Breast epithelium (tissue), 4 donors: ENCODE measurements at regions not wholly inside any gene's neighbourhood (a gene's known extent, or its start where the extent isn't known, plus 50 kb on each side); places are given as distances from the start of the nearest gene placed in this dataset.
"Not testable (repeated sequence)": the region's sequence is repeated elsewhere in the genome, so short reads cannot be mapped to it uniquely, and the experiment has no call there.

ENCODE experiments used
- DNase-seq, 2 donors: peaks; one replicate each; pipeline ENCODE4 v3.0.0-alpha.2; 2019; ENCODE audit warnings: low spot score in 2 of 2
- H3K27ac ChIP-seq, 2 donors: fragments of 200-600 bp; sonication (generic) in 1 of 2; one replicate each; pipeline ENCODE4 v1.5.1; 2016 to 2019; ENCODE audit warnings: mild to moderate bottlenecking in 1 of 2
- H3K27me3 ChIP-seq, 2 donors: fragments of 200-600 bp; sonication (generic) in 1 of 2; one replicate each; pipeline versions ENCODE4 v1.5.1 to v1.6.0; 2017 to 2019; ENCODE audit warnings: control low read depth in 1 of 2, mild to moderate bottlenecking in 1 of 2
- H3K36me3 ChIP-seq: fragments of 200-600 bp; one replicate; pipeline ENCODE4 v1.5.1; 2019
- H3K4me1 ChIP-seq, 2 donors: fragments of 200-600 bp; sonication (generic); one replicate each; pipeline ENCODE4 v1.5.1; 2016 to 2019; ENCODE audit warnings: control low read depth in 1 of 2
- H3K4me3 ChIP-seq, 3 donors: fragments of 200-600 bp; sonication (generic); 1 replicate in 2 of 3; 2 replicates in 1 of 3; pipeline ENCODE4 v1.5.1; 2016 to 2019; ENCODE audit warnings: mild to moderate bottlenecking in 3 of 3, moderate library complexity in 2 of 3
- H3K9me3 ChIP-seq, 2 donors: fragments of 200-600 bp; sonication (generic) in 1 of 2; one replicate each; pipeline ENCODE4 v1.5.1; 2016 to 2019; ENCODE audit warnings: control low read depth in 1 of 2
- CTCF ChIP-seq, 3 donors: fragments of 450-650 bp; IDR thresholded peaks; one replicate each; pipeline ENCODE4 v1.5.1; 2016 to 2017; ENCODE audit warnings: antibody characterized with exemption in 3 of 3, mild to moderate bottlenecking in 3 of 3, moderate library complexity in 3 of 3
- POLR2A ChIP-seq: fragments of 450-650 bp; IDR thresholded peaks from one replicate; pipeline ENCODE4 v1.6.1; 2016; ENCODE audit warnings: antibody characterized with exemption, mild to moderate bottlenecking, moderate library complexity
- POLR2AphosphoS5 ChIP-seq, 3 donors: sonication (generic); formaldehyde crosslinking; IDR thresholded peaks; one replicate each; pipeline ENCODE4 v1.6.1; 2017; ENCODE audit warnings: antibody characterized with exemption in 3 of 3
- intact Hi-C: fragments of 100-400 bp; cut with DNase I; formaldehyde crosslinking; loops from one replicate; pipeline ENCODE4 v1.15.1; 2023; ENCODE audit warnings: low total_unique reads

- H3K36me3 ChIP-seq, result no peaks in the 10 kb centered on the region
These were observed 58.7 kb upstream of the BBX start for GRCh38 chr3:107464037-107464436.

GRCh38 chr3:107465064-107465631, 57.6 kb upstream of the BBX start:
- intact Hi-C loops, result no loop called here
- no peak for TF ChIP-seq POLR2A
- TF ChIP-seq POLR2AphosphoS5 (IDR thresholded peaks at IDR 0.05), result no peak
- TF ChIP-seq CTCF (IDR thresholded peaks at IDR 0.05), result no peak

More at GRCh38 chr3:107464037-107464436, 58.7 kb upstream of the BBX start:
- Histone ChIP-seq H3K4me1 (no peaks in the 10 kb centered on the region), H3K27ac (no peak overlapping the region), H3K9me3 (no peaks in the 10 kb centered on the region), H3K27me3 (no peaks in the 10 kb centered on the region), H3K4me3 (no peak overlapping the region)
- TF ChIP-seq POLR2AphosphoS5 (IDR thresholded peaks at IDR 0.05) (no peak), POLR2A (no peak), CTCF (IDR thresholded peaks at IDR 0.05) (no peak)
- DNase-seq, result no peak
- intact Hi-C loops, result no loop called here

GRCh38 chr3:107468782-107469181, 54.0 kb upstream of the BBX start:
- H3K36me3 ChIP-seq, result no peaks in the 10 kb centered on the region

More at GRCh38 chr3:107465064-107465631, 57.6 kb upstream of the BBX start:
- H3K4me3 ChIP-seq, result no peak overlapping the region
- DNase-seq, result no peak
- H3K27me3 ChIP-seq, result no peaks in the 10 kb centered on the region
- H3K4me1 ChIP-seq, result no peaks in the 10 kb centered on the region
- no peak overlapping the region for H3K27ac ChIP-seq
- no peaks in the 10 kb centered on the region for H3K36me3 ChIP-seq
- no peaks in the 10 kb centered on the region for H3K9me3 ChIP-seq

GRCh38 chr3:107470496-107470895, 52.3 kb upstream of the BBX start:
- H3K4me1 ChIP-seq, H3K27me3 ChIP-seq, H3K36me3 ChIP-seq, H3K9me3 ChIP-seq, H3K27ac ChIP-seq, H3K4me3 ChIP-seq, intact Hi-C loops, DNase-seq: not testable (repeated sequence)

More at GRCh38 chr3:107468782-107469181, 54.0 kb upstream of the BBX start:
- Histone ChIP-seq H3K27me3 (no peaks in the 10 kb centered on the region), H3K4me1 (no peaks in the 10 kb centered on the region), H3K4me3 (no peak overlapping the region), H3K27ac (no peak overlapping the region), H3K9me3 (no peaks in the 10 kb centered on the region)
- no peak for TF ChIP-seq CTCF (IDR thresholded peaks at IDR 0.05)
- no peak for TF ChIP-seq POLR2A
- TF ChIP-seq POLR2AphosphoS5 (IDR thresholded peaks at IDR 0.05), result no peak
- DNase-seq, result no peak
- intact Hi-C loops, result no loop called here
